HEK293 (cell line): ENCODE measurements at regions not wholly inside any gene's neighbourhood (a gene's known extent, or its start where the extent isn't known, plus 50 kb on each side); places are given as distances from the start of the nearest gene placed in this dataset.

Experiments used
- CTCF ChIA-PET: fragments of 350-600 bp; formaldehyde crosslinking; extraction: SDS; loops from one replicate; lab custom pipeline; 2021; ENCODE audit warnings: antibody characterized with exemption; lab: Yijun Ruan, JAX
- POLR2A ChIA-PET: fragments of 300-600 bp; formaldehyde crosslinking; extraction: SDS; loops from one replicate; lab custom pipeline; 2020; ENCODE audit warnings: antibody characterized with exemption, inconsistent platforms; lab: Yijun Ruan, JAX
- H3K27ac ChIP-seq: fragments of 200-500 bp; sonication (Bioruptor generic); 2 replicates; pipeline ENCODE4 v1.5.1; 2014; ENCODE audit warnings: low read depth, low read length, control low read depth, inconsistent platforms; ENCODE audit errors: extremely low read depth
- H3K36me3 ChIP-seq, 2 experiments: fragments of 200-500 bp in 1 of 2; sonication (Bioruptor generic) in 1 of 2; 1 replicate in 1 of 2; 2 replicates in 1 of 2; pipeline ENCODE4 v1.5.1; 2014 to 2017; ENCODE audit warnings: inconsistent platforms in 2 of 2, low read length in 2 of 2; ENCODE audit not compliant: control insufficient read depth in 2 of 2, insufficient read depth in 1 of 2
- H3K4me1 ChIP-seq: fragments of 200-500 bp; sonication (Bioruptor generic); 2 replicates; pipeline ENCODE4 v1.5.1; 2014; ENCODE audit warnings: mild to moderate bottlenecking, low read length, inconsistent platforms; ENCODE audit not compliant: control insufficient read depth, insufficient read depth
- H3K4me3 ChIP-seq: 2 replicates; pipeline ENCODE4 v1.5.1; 2011; ENCODE audit warnings: low read depth, mild to moderate bottlenecking, control low read depth, low read length, moderate library complexity
- H3K9me3 ChIP-seq: fragments of 200-500 bp; sonication (Bioruptor generic); 2 replicates; pipeline ENCODE4 v1.5.1; 2014; ENCODE audit warnings: low read depth, low read length, inconsistent platforms; ENCODE audit not compliant: control insufficient read depth, insufficient read depth
- BCL6B ChIP-seq: fragments of 450-650 bp; formaldehyde crosslinking; IDR thresholded peaks from 2 replicates; pipeline ENCODE4 v1.5.1; 2017; ENCODE audit warnings: missing biosample characterization, missing genetic modification characterization
- EGR2 ChIP-seq: fragments of 450-650 bp; formaldehyde crosslinking; IDR thresholded peaks from 2 replicates; pipeline ENCODE4 v1.5.1; 2016; ENCODE audit warnings: low read depth, missing biosample characterization, missing genetic modification characterization
- GLI4 ChIP-seq: fragments of 450-650 bp; formaldehyde crosslinking; IDR thresholded peaks from 2 replicates; pipeline ENCODE4 v1.5.1; 2016; ENCODE audit warnings: missing biosample characterization, missing genetic modification characterization
- INSM2 ChIP-seq: fragments of 450-650 bp; formaldehyde crosslinking; IDR thresholded peaks from 2 replicates; pipeline ENCODE4 v1.5.1; 2016; ENCODE audit warnings: missing biosample characterization, missing genetic modification characterization
- MEIS1 ChIP-seq: sonication (generic); formaldehyde crosslinking; IDR thresholded peaks from 2 replicates; pipeline ENCODE4 v1.8.1; 2022; ENCODE audit warnings: missing genetic modification reagents, mild to moderate bottlenecking, borderline replicate concordance
- MZF1 ChIP-seq: fragments of 450-650 bp; formaldehyde crosslinking; IDR thresholded peaks from 2 replicates; pipeline ENCODE4 v1.5.1; 2017; ENCODE audit warnings: missing biosample characterization, missing genetic modification characterization, borderline replicate concordance
- ZBTB20 ChIP-seq: fragments of 450-650 bp; formaldehyde crosslinking; IDR thresholded peaks from 2 replicates; pipeline ENCODE4 v1.5.1; 2016; ENCODE audit warnings: missing biosample characterization, missing genetic modification characterization
- ZNF10 ChIP-seq: fragments of 450-650 bp; formaldehyde crosslinking; IDR thresholded peaks from 2 replicates; pipeline ENCODE4 v1.5.1; 2017; ENCODE audit warnings: missing biosample characterization, missing genetic modification characterization
- ZNF148 ChIP-seq: fragments of 450-650 bp; formaldehyde crosslinking; IDR thresholded peaks from 2 replicates; pipeline ENCODE4 v1.5.0; 2017; ENCODE audit warnings: missing biosample characterization, missing genetic modification characterization, borderline replicate concordance
- ZNF175 ChIP-seq: fragments of 450-650 bp; formaldehyde crosslinking; IDR thresholded peaks from 2 replicates; pipeline ENCODE4 v1.5.1; 2016; ENCODE audit warnings: missing biosample characterization, missing genetic modification characterization
- ZNF223 ChIP-seq: fragments of 450-650 bp; formaldehyde crosslinking; IDR thresholded peaks from 2 replicates; pipeline ENCODE4 v1.5.1; 2016; ENCODE audit warnings: missing biosample characterization, missing genetic modification characterization
- ZNF239 ChIP-seq: fragments of 450-650 bp; formaldehyde crosslinking; IDR thresholded peaks from 2 replicates; pipeline ENCODE4 v1.5.1; 2016; ENCODE audit warnings: missing biosample characterization, missing genetic modification characterization
- ZNF280D ChIP-seq: fragments of 450-650 bp; formaldehyde crosslinking; IDR thresholded peaks from 2 replicates; pipeline ENCODE4 v1.5.1; 2016; ENCODE audit warnings: missing biosample characterization, missing genetic modification characterization
- ZNF394 ChIP-seq: fragments of 450-650 bp; formaldehyde crosslinking; IDR thresholded peaks from 2 replicates; pipeline ENCODE4 v1.5.1; 2016; ENCODE audit warnings: missing biosample characterization, missing genetic modification characterization, mild to moderate bottlenecking, moderate library complexity, borderline replicate concordance
- ZNF449 ChIP-seq: fragments of 450-650 bp; formaldehyde crosslinking; IDR thresholded peaks from 2 replicates; pipeline ENCODE4 v1.5.1; 2017; ENCODE audit warnings: missing biosample characterization, mild to moderate bottlenecking, missing genetic modification characterization, moderate library complexity
- ZNF473 ChIP-seq: fragments of 450-650 bp; formaldehyde crosslinking; IDR thresholded peaks from 2 replicates; pipeline ENCODE4 v1.5.1; 2017; ENCODE audit warnings: missing biosample characterization, missing genetic modification characterization
- ZNF488 ChIP-seq: fragments of 450-650 bp; formaldehyde crosslinking; IDR thresholded peaks from 2 replicates; pipeline ENCODE4 v1.5.1; 2016; ENCODE audit warnings: missing biosample characterization, missing genetic modification characterization
- ZNF548 ChIP-seq: fragments of 450-650 bp; formaldehyde crosslinking; IDR thresholded peaks from 2 replicates; pipeline ENCODE4 v1.5.1; 2016; ENCODE audit warnings: missing biosample characterization, missing genetic modification characterization
- ZNF580 ChIP-seq: fragments of 450-650 bp; formaldehyde crosslinking; IDR thresholded peaks from 2 replicates; pipeline ENCODE4 v1.5.1; 2016; ENCODE audit warnings: missing biosample characterization, missing genetic modification characterization
- ZNF621 ChIP-seq: fragments of 450-650 bp; formaldehyde crosslinking; IDR thresholded peaks from 2 replicates; pipeline ENCODE4 v1.5.1; 2017; ENCODE audit warnings: missing biosample characterization, missing genetic modification characterization
- ZNF707 ChIP-seq: fragments of 450-650 bp; formaldehyde crosslinking; IDR thresholded peaks from 2 replicates; pipeline ENCODE4 v1.5.1; 2016; ENCODE audit warnings: missing biosample characterization, missing genetic modification characterization

- H3K4me3 ChIP-seq = no peak overlapping the region
- CTCF ChIA-PET = no interaction called here
- no peaks in the 10 kb centered on the region for H3K4me1 ChIP-seq
- no peaks in the 10 kb centered on the region for H3K9me3 ChIP-seq
- H3K27ac ChIP-seq = no peak overlapping the region
- no peaks in the 10 kb centered on the region for H3K36me3 ChIP-seq
- POLR2A ChIA-PET = no interaction called here
- TF ChIP-seq MZF1 (tag by site-specific recombination) (no peak), INSM2 (no peak), ZNF223 (tag by site-specific recombination) (no peak), ZNF175 (tag by site-specific recombination) (no peak), ZNF394 (tag by site-specific recombination) (no peak), ZNF488 (tag by site-specific recombination) (no peak), EGR2 (no peak), ZNF449 (tag by site-specific recombination) (no peak)
Measured at GRCh38 chr18:68017385-68017784, 500.9 kb upstream of the DSEL start.

GRCh38 chr18:67997496-67997895 is 481.0 kb upstream of the DSEL start:
- CTCF ChIA-PET = no interaction called here
- POLR2A ChIA-PET = no interaction called here
- no peak for TF ChIP-seq ZNF548 (tag by site-specific recombination)
- TF ChIP-seq ZBTB20 (tag by site-specific recombination) = no peak
- TF ChIP-seq ZNF10 = no peak
- TF ChIP-seq ZNF707 = no peak
- TF ChIP-seq ZNF621 (tag by site-specific recombination) = no peak
- no peak for TF ChIP-seq ZNF280D (tag by site-specific recombination)
- TF ChIP-seq ZNF580 = no peak
- TF ChIP-seq ZNF473 (tag by site-specific recombination) = no peak
- TF ChIP-seq MEIS1 (CRISPR knock-in tag) = no peak
- no peak for TF ChIP-seq GLI4 (tag by site-specific recombination)
- TF ChIP-seq BCL6B = no peak
- no peak for TF ChIP-seq ZNF239 (tag by site-specific recombination)
- TF ChIP-seq ZNF148 (tag by site-specific recombination) = no peak

More at GRCh38 chr18:67997496-67997895, 481.0 kb upstream of the DSEL start:
- H3K36me3 ChIP-seq = no peaks in the 10 kb centered on the region
- no peaks in the 10 kb centered on the region for H3K9me3 ChIP-seq
- H3K4me3 ChIP-seq = no peak overlapping the region
- H3K4me1 ChIP-seq = no peaks in the 10 kb centered on the region
- no peak overlapping the region for H3K27ac ChIP-seq
